ENCODE measurements at regions not wholly inside any gene's neighbourhood (a gene's known extent, or its start where the extent isn't known, plus 50 kb on each side); places are given as distances from the start of the nearest gene placed in this dataset.

- H3K4me1 Mint-ChIP-seq: peaks cover 13% of the 10 kb centered on the region
- no peak overlapping the region for H3K27ac Mint-ChIP-seq
- Histone ChIP-seq H3K27me3 (ENCODE audit: control insufficient read depth, insufficient read depth, low read length, poor library complexity, severe bottlenecking) (no peaks in the 10 kb centered on the region), H3K36me3 (ENCODE audit: control insufficient read depth, insufficient read depth, low read length) (no peaks in the 10 kb centered on the region), H3K4me1 (ENCODE audit: control insufficient read depth, insufficient read depth, low read length) (no peaks in the 10 kb centered on the region), H3K4me3 (ENCODE audit: low read length) (no peak overlapping the region), H3K9me3 (ENCODE audit: control insufficient read depth, low read length) (no peaks in the 10 kb centered on the region), H3K27ac (ENCODE audit: low read depth, low read length) (no peak overlapping the region), H3K9ac (ENCODE audit: extremely low read depth, low read length, poor library complexity, severe bottlenecking) (no peak overlapping the region)
- TF ChIP-seq CTCF (conservative IDR thresholded peaks at IDR 0.05): no peak
- H3K27me3 Mint-ChIP-seq (ENCODE audit: insufficient read depth): no peaks in the 10 kb centered on the region
- WGBS, 2 experiments (ENCODE audit: insufficient coverage in 1 of 2, insufficient read length in 1 of 2): 86 to 95% methylated on average over 2 to 3 of the region's 3 CpGs
- no peak for DNase-seq
- H3K36me3 Mint-ChIP-seq (ENCODE audit: low read depth): no peaks in the 10 kb centered on the region
- no peak overlapping the region for H3K4me3 Mint-ChIP-seq
- no peaks in the 10 kb centered on the region for H3K9me3 Mint-ChIP-seq
Observed at GRCh38 chr3:182233957-182234356, 522.2 kb downstream of the SOX2 start.

- no peak overlapping the region for H3K4me3 ChIP-seq (ENCODE audit: low read length)
- Mint-ChIP-seq H3K36me3 (ENCODE audit: low read depth) (no peaks in the 10 kb centered on the region), H3K27ac (no peak overlapping the region), H3K4me1 (peaks cover 13% of the 10 kb centered on the region), H3K4me3 (no peak overlapping the region), H3K9me3 (no peaks in the 10 kb centered on the region), H3K27me3 (ENCODE audit: insufficient read depth) (no peaks in the 10 kb centered on the region)
- H3K9me3 ChIP-seq (ENCODE audit: control insufficient read depth, low read length): no peaks in the 10 kb centered on the region
- H3K27ac ChIP-seq (ENCODE audit: low read depth, low read length): no peak overlapping the region
- no peak for DNase-seq
- TF ChIP-seq CTCF (conservative IDR thresholded peaks at IDR 0.05): no peak
- H3K9ac ChIP-seq (ENCODE audit: extremely low read depth, low read length, poor library complexity, severe bottlenecking): no peak overlapping the region
- H3K4me1 ChIP-seq (ENCODE audit: control insufficient read depth, insufficient read depth, low read length): no peaks in the 10 kb centered on the region
- no peaks in the 10 kb centered on the region for H3K27me3 ChIP-seq (ENCODE audit: control insufficient read depth, insufficient read depth, low read length, poor library complexity, severe bottlenecking)
- 93 to 100% methylated on average over 1 to 2 of the region's 2 CpGs for WGBS, 2 experiments (ENCODE audit: insufficient coverage in 1 of 2, insufficient read length in 1 of 2)
- H3K36me3 ChIP-seq (ENCODE audit: control insufficient read depth, insufficient read depth, low read length): no peaks in the 10 kb centered on the region
Observed at GRCh38 chr3:182234881-182235280, 523.2 kb downstream of the SOX2 start.

GRCh38 chr3:182235504-182235903 lies 523.8 kb downstream of the SOX2 start:
- H3K27me3 ChIP-seq (ENCODE audit: control insufficient read depth, insufficient read depth, low read length, poor library complexity, severe bottlenecking): no peaks in the 10 kb centered on the region
- Mint-ChIP-seq H3K27me3 (ENCODE audit: insufficient read depth) (no peaks in the 10 kb centered on the region), H3K4me3 (no peak overlapping the region), H3K9me3 (no peaks in the 10 kb centered on the region), H3K36me3 (ENCODE audit: low read depth) (no peaks in the 10 kb centered on the region), H3K27ac (no peak overlapping the region), H3K4me1 (peaks cover 13% of the 10 kb centered on the region)
- no peaks in the 10 kb centered on the region for H3K36me3 ChIP-seq (ENCODE audit: control insufficient read depth, insufficient read depth, low read length)
- no peak overlapping the region for H3K4me3 ChIP-seq (ENCODE audit: low read length)
- peak overlapping the region; percentile 2 for H3K27ac ChIP-seq (ENCODE audit: low read depth, low read length)
- no peak for DNase-seq
- 83 to 94% methylated on average over 2 of the region's 2 CpGs for WGBS, 2 experiments (ENCODE audit: insufficient coverage in 1 of 2, insufficient read length in 1 of 2)
- TF ChIP-seq CTCF (conservative IDR thresholded peaks at IDR 0.05): no peak
- no peaks in the 10 kb centered on the region for H3K4me1 ChIP-seq (ENCODE audit: control insufficient read depth, insufficient read depth, low read length)
- no peak overlapping the region for H3K9ac ChIP-seq (ENCODE audit: extremely low read depth, low read length, poor library complexity, severe bottlenecking)
- H3K9me3 ChIP-seq (ENCODE audit: control insufficient read depth, low read length): no peaks in the 10 kb centered on the region
